ENCODE measurements at regions not wholly inside any gene's neighbourhood (a gene's known extent, or its start where the extent isn't known, plus 50 kb on each side); places are given as distances from the start of the nearest gene placed in this dataset.

- no peak for DNase-seq
Observed at GRCh38 chr5:93273176-93273575, 307.8 kb downstream of the NR2F1-AS1 start.

- DNase-seq = no peak
Observed at GRCh38 chr5:93272108-93272507, 308.9 kb downstream of the NR2F1-AS1 start.

- DNase-seq = no peak
Observed at GRCh38 chr5:93267736-93268135, 313.3 kb downstream of the NR2F1-AS1 start.

- no peak for DNase-seq
Observed at GRCh38 chr5:93267276-93267675, 313.7 kb downstream of the NR2F1-AS1 start.

- no peak for DNase-seq
Observed at GRCh38 chr5:93257616-93258015, 323.4 kb downstream of the NR2F1-AS1 start.

- DNase-seq = no peak
Observed at GRCh38 chr5:93255796-93256195, 325.2 kb downstream of the NR2F1-AS1 start.

GRCh38 chr5:93252165-93252564 is 328.9 kb downstream of the NR2F1-AS1 start:
- DNase-seq = no peak

- no peak for DNase-seq
Observed at GRCh38 chr5:93251347-93251746, 329.7 kb downstream of the NR2F1-AS1 start.

GRCh38 chr5:93250424-93250823 is 330.6 kb downstream of the NR2F1-AS1 start:
- no peak for DNase-seq

GRCh38 chr5:93249651-93250289 is 331.2 kb downstream of the NR2F1-AS1 start:
- DNase-seq = no peak

- DNase-seq = no peak
Observed at GRCh38 chr5:93247105-93247504, 333.9 kb downstream of the NR2F1-AS1 start.

GRCh38 chr5:93246090-93246855 is 334.7 kb downstream of the NR2F1-AS1 start:
- no peak for DNase-seq

GRCh38 chr5:93245226-93245625 is 335.8 kb downstream of the NR2F1-AS1 start:
- no peak for DNase-seq

- DNase-seq = no peak
Observed at GRCh38 chr5:93243481-93243880, 337.5 kb downstream of the NR2F1-AS1 start.

GRCh38 chr5:93240228-93240834 is 340.7 kb downstream of the NR2F1-AS1 start:
- no peak for DNase-seq

GRCh38 chr5:93236807-93237421 is 344.1 kb downstream of the NR2F1-AS1 start:
- DNase-seq = no peak

GRCh38 chr5:93235761-93236160 is 345.3 kb downstream of the NR2F1-AS1 start:
- no peak for DNase-seq

- no peak for DNase-seq
Observed at GRCh38 chr5:93226202-93226735, 354.8 kb downstream of the NR2F1-AS1 start.

- no peak for DNase-seq
Observed at GRCh38 chr5:93225748-93226147, 355.3 kb downstream of the NR2F1-AS1 start.

GRCh38 chr5:93224624-93225023 is 356.4 kb downstream of the NR2F1-AS1 start:
- DNase-seq = no peak

- DNase-seq = no peak
Observed at GRCh38 chr5:93221773-93222172, 359.2 kb downstream of the NR2F1-AS1 start.

GRCh38 chr5:93220431-93220830 is 360.6 kb downstream of the NR2F1-AS1 start:
- DNase-seq = no peak

- no peak for DNase-seq
Observed at GRCh38 chr5:93219641-93220145, 361.3 kb downstream of the NR2F1-AS1 start.
